K562 (cell line): ENCODE measurements at regions not wholly inside any gene's neighbourhood (a gene's known extent, or its start where the extent isn't known, plus 50 kb on each side); places are given as distances from the start of the nearest gene placed in this dataset.

Experiments
- ATF2 ChIP-seq: sonication (generic); formaldehyde crosslinking; IDR thresholded peaks from 2 replicates; pipeline ENCODE4 v1.8.1; 2022; ENCODE audit warnings: missing genetic modification reagents
- FOXP1 ChIP-seq: sonication (generic); formaldehyde crosslinking; IDR thresholded peaks from 2 replicates; pipeline ENCODE4 v1.8.0; 2022; ENCODE audit warnings: mild to moderate bottlenecking, missing genetic modification reagents
- HDAC1 ChIP-seq, 2 experiments: fragments of 450-650 bp; IDR thresholded peaks; 2 replicates each; pipeline ENCODE4 v1.6.1; 2016 to 2017; ENCODE audit warnings: inconsistent platforms in 1 of 2, mild to moderate bottlenecking in 1 of 2, moderate library complexity in 1 of 2
- HMBOX1 ChIP-seq: sonication (generic); IDR thresholded peaks from 2 replicates; pipeline ENCODE4 v1.6.1; 2016
- MTF1 ChIP-seq: fragments of 250-450 bp; sonication (Bioruptor Pico); IDR thresholded peaks from 2 replicates; pipeline ENCODE4 v1.9.0; 2021; ENCODE audit warnings: moderate library complexity, mild to moderate bottlenecking, inconsistent platforms, borderline replicate concordance
- NEUROD1 ChIP-seq: fragments of 150-350 bp; IDR thresholded peaks from 2 replicates; pipeline ENCODE4 v1.6.1; 2014; ENCODE audit warnings: borderline replicate concordance, low read length, low read depth; ENCODE audit not compliant: partially characterized antibody
- SMAD2 ChIP-seq: fragments of 150-350 bp; IDR thresholded peaks from 2 replicates; pipeline ENCODE4 v1.6.1; 2014; ENCODE audit warnings: low read depth, mild to moderate bottlenecking, low read length
- TAF9B ChIP-seq: fragments of 450-650 bp; IDR thresholded peaks from 2 replicates; pipeline ENCODE4 v1.6.1; 2018; ENCODE audit warnings: mild to moderate bottlenecking; ENCODE audit not compliant: partially characterized antibody
- TAL1 ChIP-seq: fragments of 450-650 bp; IDR thresholded peaks from 2 replicates; pipeline ENCODE4 v1.6.1; 2016; ENCODE audit warnings: mild to moderate bottlenecking
- TEAD4 ChIP-seq, 2 experiments: sonication (generic) in 1 of 2; formaldehyde crosslinking in 1 of 2; IDR thresholded peaks; 2 replicates each; pipeline versions ENCODE4 v1.6.1 to v1.8.0; 2012 to 2022; ENCODE audit warnings: borderline replicate concordance in 1 of 2, inconsistent platforms in 1 of 2, low read length in 1 of 2, mild to moderate bottlenecking in 1 of 2, missing genetic modification reagents in 1 of 2
- THAP12 ChIP-seq: fragments of 250-450 bp; sonication (Bioruptor Pico); IDR thresholded peaks from 2 replicates; pipeline ENCODE4 v1.9.0; 2021; ENCODE audit warnings: mild to moderate bottlenecking, inconsistent platforms
- TF ChIP-seq, protein P1 (sequence below): fragments of 450-650 bp; IDR thresholded peaks from 2 replicates; pipeline ENCODE4 v1.6.1; 2016; ENCODE audit warnings: low read depth, mild to moderate bottlenecking, moderate library complexity

DNA sequence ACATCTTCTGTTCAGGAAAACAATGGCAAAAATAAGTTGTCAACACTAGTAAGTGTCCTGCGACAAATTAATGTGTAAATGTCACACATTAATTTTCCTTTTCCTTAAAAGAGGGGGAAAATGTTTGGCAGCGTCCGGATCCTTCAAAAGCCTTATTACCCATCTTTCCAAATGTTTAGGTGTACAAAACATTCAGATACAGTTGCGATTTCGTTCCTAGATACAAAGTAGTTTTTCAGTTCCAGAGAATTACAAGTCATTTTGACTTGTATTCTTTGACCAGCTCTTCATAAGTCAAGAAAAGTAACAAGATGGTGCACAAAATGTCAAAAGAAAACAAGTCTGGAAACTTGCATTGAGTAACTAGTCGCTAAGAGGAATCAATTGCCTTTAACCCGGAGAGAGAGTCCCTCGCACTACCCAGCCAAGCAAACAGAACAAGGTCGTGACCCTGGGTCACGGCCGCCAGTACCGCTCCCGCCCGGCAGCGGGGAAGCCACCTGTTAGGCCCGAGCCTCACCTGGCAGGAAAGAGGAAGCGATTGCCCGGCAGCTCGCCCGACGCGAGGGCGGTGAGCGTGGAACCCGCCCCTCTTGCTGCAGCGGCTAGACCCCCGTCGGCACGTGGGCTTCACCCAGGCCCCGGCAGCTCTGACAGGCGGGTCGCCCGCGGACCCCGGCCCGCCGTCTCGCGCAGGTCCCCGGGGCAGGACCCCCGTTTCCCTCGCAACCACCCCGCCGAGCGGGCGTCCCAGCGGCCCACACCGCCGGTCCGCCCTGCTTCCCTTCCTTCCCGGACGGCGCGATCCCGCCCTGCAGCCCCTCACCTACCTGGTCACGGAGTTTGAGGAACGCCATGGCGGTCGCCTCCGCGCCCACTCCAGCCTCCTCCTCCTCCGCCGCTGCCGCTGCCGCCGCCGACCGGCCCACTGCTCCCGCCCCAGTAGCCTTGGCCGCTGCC lies 61.0 kb upstream of the ANKRD28 start (continued):
- TF ChIP-seq HDAC1 (IDR thresholded peaks at IDR 0.05) (peak in 1 of 2 experiments; percentile 72; a peak in 2 of 4 replicates), MTF1 (CRISPR knock-in tag) (no peak), HMBOX1 (peak; percentile 96), THAP12 (CRISPR knock-in tag) (peak; percentile 20; the same call in 1 of the 2 replicates), FOXP1 (CRISPR knock-in tag) (0 out of 2 replicates have a peak, but pooled peaks have one; percentile 63), TEAD4 (IDR thresholded peaks at IDR 0.05; ENCODE audit: low read length) (peak; percentile 18; the same call in 1 of the 2 replicates), TEAD4 (CRISPR knock-in tag; IDR thresholded peaks at IDR 0.05; ENCODE audit: borderline replicate concordance) (no peak), ATF2 (peak; percentile 68; the same call in 1 of the 2 replicates), TAL1 (no peak), TAF9B (no peak), NEUROD1 (no peak), SMAD2 (no peak)
- TF ChIP-seq, protein P1, sequence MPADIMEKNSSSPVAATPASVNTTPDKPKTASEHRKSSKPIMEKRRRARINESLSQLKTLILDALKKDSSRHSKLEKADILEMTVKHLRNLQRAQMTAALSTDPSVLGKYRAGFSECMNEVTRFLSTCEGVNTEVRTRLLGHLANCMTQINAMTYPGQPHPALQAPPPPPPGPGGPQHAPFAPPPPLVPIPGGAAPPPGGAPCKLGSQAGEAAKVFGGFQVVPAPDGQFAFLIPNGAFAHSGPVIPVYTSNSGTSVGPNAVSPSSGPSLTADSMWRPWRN, result 0 out of 2 replicates have a peak, but pooled peaks have one; percentile 37
- TF ChIP-seq, all 486 proteins: peak for 93
